WTC11 (cell line): ENCODE measurements at regions not wholly inside any gene's neighbourhood (a gene's known extent, or its start where the extent isn't known, plus 50 kb on each side); places are given as distances from the start of the nearest gene placed in this dataset.

ENCODE experiments used
- ATAC-seq: fragments of 200-7000 bp; cut with Tn5 transposase; 2 replicates; pipeline ENCODE4 v1.10.0; 2021; ENCODE audit warnings: mild to moderate bottlenecking, moderate library complexity
- CTCF ChIA-PET: fragments of 300-600 bp; sonication (Branson Sonifier 250); formaldehyde crosslinking; loops from one replicate; lab custom pipeline; 2021; ENCODE audit warnings: antibody characterized with exemption; lab: Charles Lee
- POLR2A ChIA-PET: fragments of 350-600 bp; sonication (Branson Sonifier 250); formaldehyde crosslinking; loops from one replicate; lab custom pipeline; 2021; ENCODE audit warnings: antibody characterized with exemption; lab: Charles Lee
- DNase-seq: peaks from one replicate; pipeline ENCODE4 v3.0.0; 2021; ENCODE audit warnings: low spot score
- H3K27ac Mint-ChIP-seq: 2 replicates; pipeline ENCODE4 v1.8.0; 2021; ENCODE audit warnings: mixed read lengths
- H3K27me3 Mint-ChIP-seq: 2 replicates; pipeline ENCODE4 v1.8.0; 2021; ENCODE audit warnings: low read depth, mild to moderate bottlenecking, moderate library complexity, mixed read lengths
- H3K36me3 Mint-ChIP-seq: 2 replicates; pipeline ENCODE4 v1.8.0; 2021; ENCODE audit warnings: mixed read lengths
- H3K4me1 Mint-ChIP-seq: 2 replicates; pipeline ENCODE4 v1.8.0; 2022; ENCODE audit warnings: mixed read lengths
- H3K4me3 Mint-ChIP-seq: 2 replicates; pipeline ENCODE4 v1.8.0; 2021; ENCODE audit warnings: mild to moderate bottlenecking, moderate library complexity, mixed read lengths
- H3K9me3 Mint-ChIP-seq: 2 replicates; pipeline ENCODE4 v1.8.0; 2021; ENCODE audit warnings: mixed read lengths
- AFF4 ChIP-seq: sonication (generic); formaldehyde crosslinking; IDR thresholded peaks from 2 replicates; pipeline ENCODE4 v1.8.1; 2023; ENCODE audit warnings: mild to moderate bottlenecking, missing genetic modification reagents, borderline replicate concordance
- ARID4B ChIP-seq: sonication (generic); formaldehyde crosslinking; IDR thresholded peaks from 2 replicates; pipeline ENCODE4 v1.8.0; 2023; ENCODE audit warnings: missing genetic modification reagents, mild to moderate bottlenecking, borderline replicate concordance
- ATF2 ChIP-seq: sonication (generic); formaldehyde crosslinking; IDR thresholded peaks from 2 replicates; pipeline ENCODE4 v1.8.1; 2022; ENCODE audit warnings: low read depth, missing genetic modification reagents, borderline replicate concordance
- FOXK1 ChIP-seq: sonication (generic); formaldehyde crosslinking; IDR thresholded peaks from 2 replicates; pipeline ENCODE4 v1.8.0; 2022; ENCODE audit warnings: mild to moderate bottlenecking, moderate library complexity, missing genetic modification reagents
- FOXP1 ChIP-seq: sonication (generic); formaldehyde crosslinking; IDR thresholded peaks from 2 replicates; pipeline ENCODE4 v1.8.0; 2022; ENCODE audit warnings: missing genetic modification reagents, mild to moderate bottlenecking, moderate library complexity, borderline replicate concordance
- GABPB1 ChIP-seq: sonication (generic); formaldehyde crosslinking; IDR thresholded peaks from 2 replicates; pipeline ENCODE4 v1.8.1; 2023; ENCODE audit warnings: mild to moderate bottlenecking, missing genetic modification reagents
- GRHL2 ChIP-seq: fragments of 250-450 bp; sonication (Bioruptor Pico); IDR thresholded peaks from 2 replicates; pipeline ENCODE4 v1.8.0; 2022; ENCODE audit warnings: mild to moderate bottlenecking, moderate library complexity; ENCODE audit not compliant: insufficient replicate concordance, severe bottlenecking
- IRF1 ChIP-seq: sonication (generic); formaldehyde crosslinking; IDR thresholded peaks from 2 replicates; pipeline ENCODE4 v1.8.0; 2023; ENCODE audit warnings: missing genetic modification reagents
- JUN ChIP-seq: sonication (generic); formaldehyde crosslinking; IDR thresholded peaks from 2 replicates; pipeline ENCODE4 v1.8.0; 2023; ENCODE audit warnings: mild to moderate bottlenecking, missing genetic modification reagents
- KAT7 ChIP-seq: sonication (generic); formaldehyde crosslinking; IDR thresholded peaks from 2 replicates; pipeline ENCODE4 v1.8.1; 2023; ENCODE audit warnings: missing genetic modification reagents, mild to moderate bottlenecking, borderline replicate concordance
- MYBL2 ChIP-seq: sonication (generic); formaldehyde crosslinking; IDR thresholded peaks from 2 replicates; pipeline ENCODE4 v1.8.1; 2023; ENCODE audit warnings: mild to moderate bottlenecking, moderate library complexity, missing genetic modification reagents
- NR2C2 ChIP-seq: sonication (generic); formaldehyde crosslinking; IDR thresholded peaks from 2 replicates; pipeline ENCODE4 v1.8.0; 2022; ENCODE audit warnings: mild to moderate bottlenecking, missing genetic modification reagents
- OVOL2 ChIP-seq: fragments of 250-450 bp; sonication (Bioruptor Pico); IDR thresholded peaks from 2 replicates; pipeline ENCODE4 v1.9.0; 2021; ENCODE audit warnings: mild to moderate bottlenecking, borderline replicate concordance
- PRRX2 ChIP-seq: fragments of 250-450 bp; sonication (Bioruptor Pico); IDR thresholded peaks from 2 replicates; pipeline ENCODE4 v1.8.0; 2021; ENCODE audit warnings: mild to moderate bottlenecking
- STAT6 ChIP-seq: sonication (generic); formaldehyde crosslinking; conservative IDR thresholded peaks from 2 replicates; pipeline ENCODE4 v1.8.1; 2023; ENCODE audit warnings: mild to moderate bottlenecking, low read depth, missing genetic modification reagents, moderate library complexity
- TCF7 ChIP-seq: sonication (generic); formaldehyde crosslinking; IDR thresholded peaks from 2 replicates; pipeline ENCODE4 v1.8.0; 2022; ENCODE audit warnings: mild to moderate bottlenecking, low read depth, missing genetic modification reagents, moderate library complexity
- ZBTB21 ChIP-seq: sonication (generic); formaldehyde crosslinking; IDR thresholded peaks from 2 replicates; pipeline ENCODE4 v1.8.1; 2023; ENCODE audit warnings: mild to moderate bottlenecking, missing genetic modification reagents, borderline replicate concordance
- ZNF121 ChIP-seq: sonication (generic); formaldehyde crosslinking; IDR thresholded peaks from 2 replicates; pipeline ENCODE4 v1.8.0; 2023; ENCODE audit warnings: missing genetic modification reagents
- ZNF219 ChIP-seq: sonication (generic); formaldehyde crosslinking; IDR thresholded peaks from 2 replicates; pipeline ENCODE4 v1.8.0; 2023; ENCODE audit warnings: missing genetic modification reagents, mild to moderate bottlenecking, borderline replicate concordance
- ZNF512 ChIP-seq: sonication (generic); formaldehyde crosslinking; IDR thresholded peaks from 2 replicates; pipeline ENCODE4 v1.8.1; 2022; ENCODE audit warnings: missing genetic modification reagents, borderline replicate concordance

GRCh38 chr18:60892855-60893254 lies 440.4 kb upstream of the CDH20 start (continued):
- TF ChIP-seq ARID4B (CRISPR knock-in tag) (no peak), GRHL2 (no peak)

- ChIA-PET CTCF (no interaction called here), POLR2A (no interaction called here)
- DNase-seq (no peak), ATAC-seq (no peak)
- no peaks in the 10 kb centered on the region for H3K9me3 Mint-ChIP-seq
- H3K4me3 Mint-ChIP-seq: no peak overlapping the region
- no peak for TF ChIP-seq TCF7 (CRISPR knock-in tag)
- TF ChIP-seq ZBTB21 (CRISPR knock-in tag): no peak
- no peak for TF ChIP-seq KAT7 (CRISPR knock-in tag)
- no peak for TF ChIP-seq IRF1 (CRISPR knock-in tag)
- no peak for TF ChIP-seq ZNF121 (CRISPR knock-in tag)
- no peak for TF ChIP-seq FOXK1
- no peak for TF ChIP-seq GABPB1 (CRISPR knock-in tag)
- no peak for TF ChIP-seq JUN (CRISPR knock-in tag)
- no peak for TF ChIP-seq PRRX2 (CRISPR knock-in tag)
- TF ChIP-seq ATF2 (CRISPR knock-in tag): no peak
- no peak for TF ChIP-seq FOXP1 (CRISPR knock-in tag)
- TF ChIP-seq ZNF219 (CRISPR knock-in tag): no peak
- no peak for TF ChIP-seq STAT6 (CRISPR knock-in tag)
- no peak for TF ChIP-seq NR2C2
- TF ChIP-seq OVOL2 (CRISPR knock-in tag): no peak
- TF ChIP-seq AFF4 (CRISPR knock-in tag): no peak
- no peak for TF ChIP-seq MYBL2 (CRISPR knock-in tag)
- TF ChIP-seq ZNF512 (CRISPR knock-in tag): no peak
- H3K4me1 Mint-ChIP-seq: peaks cover 4% of the 10 kb centered on the region; the same call in 1 of the 2 replicates
- H3K27ac Mint-ChIP-seq: no peak overlapping the region
- H3K36me3 Mint-ChIP-seq: no peaks in the 10 kb centered on the region
- H3K27me3 Mint-ChIP-seq: no peaks in the 10 kb centered on the region
Measured at GRCh38 chr18:60893355-60894097, 439.7 kb upstream of the CDH20 start.
